Neural cell (in vitro differentiated cells): ENCODE measurements at regions not wholly inside any gene's neighbourhood (a gene's known extent, or its start where the extent isn't known, plus 50 kb on each side); places are given as distances from the start of the nearest gene placed in this dataset.

Experiments used
- H2AFZ ChIP-seq: fragments of 200-600, 300-800 bp; sonication (generic), shearing (Covaris generic); 2 replicates; pipeline ENCODE4 v1.6.0; 2014; ENCODE audit warnings: low read depth, mild to moderate bottlenecking, antibody characterized with exemption, low read length, moderate library complexity
- H3F3A ChIP-seq: fragments of 200-600 bp; shearing (Covaris generic); 2 replicates; pipeline ENCODE4 v1.6.1; 2016; ENCODE audit warnings: mild to moderate bottlenecking, moderate library complexity, mixed read lengths, antibody characterized with exemption, low read length; ENCODE audit not compliant: insufficient read depth, poor library complexity, severe bottlenecking
- H3K27ac ChIP-seq: fragments of 200-600, 300-800 bp; sonication (generic), shearing (Covaris generic); 2 replicates; pipeline ENCODE4 v1.5.1; 2014; ENCODE audit warnings: mild to moderate bottlenecking, low read length, moderate library complexity
- H3K27me3 ChIP-seq: fragments of 300-800, 200-600 bp; sonication (generic), shearing (Covaris generic); 2 replicates; pipeline ENCODE4 v1.6.0; 2014; ENCODE audit warnings: mild to moderate bottlenecking, low read depth, low read length, moderate library complexity; ENCODE audit not compliant: insufficient read depth
- H3K36me3 ChIP-seq: fragments of 300-800, 200-600 bp; sonication (generic), shearing (Covaris generic); 2 replicates; pipeline ENCODE4 v1.5.1; 2014; ENCODE audit warnings: mild to moderate bottlenecking, antibody characterized with exemption, low read length, moderate library complexity; ENCODE audit not compliant: insufficient read depth
- H3K4me2 ChIP-seq: fragments of 300-800, 200-600 bp; sonication (generic), shearing (Covaris generic); 2 replicates; pipeline ENCODE4 v1.6.0; 2014; ENCODE audit warnings: mild to moderate bottlenecking, low read length
- H3K4me3 ChIP-seq: fragments of 300-800, 200-600 bp; sonication (generic), shearing (Covaris generic); 2 replicates; pipeline ENCODE4 v1.5.1; 2014; ENCODE audit warnings: mild to moderate bottlenecking, low read length, moderate library complexity
- H3K79me2 ChIP-seq: fragments of 200-600 bp; shearing (Covaris generic); replicated peaks from 2 replicates; pipeline ENCODE4 v1.6.0; 2014; ENCODE audit warnings: mild to moderate bottlenecking, low read length, moderate library complexity; ENCODE audit not compliant: insufficient read depth
- H3K9ac ChIP-seq: fragments of 300-800, 200-600 bp; sonication (generic), shearing (Covaris generic); 2 replicates; pipeline ENCODE4 v1.6.1; 2016; ENCODE audit warnings: mild to moderate bottlenecking, low read length, mixed read lengths
- H3K9me2 ChIP-seq: fragments of 200-600 bp; shearing (Covaris generic); 2 replicates; pipeline ENCODE4 v1.6.1; 2016; ENCODE audit warnings: mild to moderate bottlenecking, low read length, mixed read lengths; ENCODE audit not compliant: insufficient read depth
- H3K9me3 ChIP-seq: fragments of 200-600, 300-800 bp; sonication (generic), shearing (Covaris generic); 2 replicates; pipeline ENCODE4 v1.6.1; 2016; ENCODE audit warnings: mild to moderate bottlenecking, mixed run types, low read length, moderate library complexity, mixed read lengths
- H4K20me1 ChIP-seq: fragments of 200-600 bp; shearing (Covaris generic); 2 replicates; pipeline ENCODE4 v1.6.1; 2016; ENCODE audit warnings: mild to moderate bottlenecking, mixed run types; ENCODE audit not compliant: insufficient read depth
- CTCF ChIP-seq: fragments of 450-650 bp; IDR thresholded peaks from 2 replicates; pipeline ENCODE4 v1.5.1; 2014; ENCODE audit warnings: antibody characterized with exemption, mild to moderate bottlenecking, moderate library complexity; ENCODE audit not compliant: poor library complexity, severe bottlenecking
- EP300 ChIP-seq: fragments of 450-650 bp; conservative IDR thresholded peaks from 2 replicates; pipeline ENCODE4 v1.6.1; 2014; ENCODE audit warnings: antibody characterized with exemption, mild to moderate bottlenecking, moderate library complexity; ENCODE audit not compliant: poor library complexity, severe bottlenecking
- EZH2 ChIP-seq: fragments of 200-600, 300-800 bp; shearing (Covaris generic), sonication (generic); IDR thresholded peaks from 2 replicates; pipeline ENCODE4 v1.6.1; 2014; ENCODE audit warnings: antibody characterized with exemption, low read length, borderline replicate concordance, mild to moderate bottlenecking; ENCODE audit not compliant: insufficient read depth, poor library complexity, severe bottlenecking
- MXI1 ChIP-seq: fragments of 450-650 bp; conservative IDR thresholded peaks from 2 replicates; pipeline ENCODE4 v1.6.1; 2014; ENCODE audit warnings: antibody characterized with exemption, mild to moderate bottlenecking; ENCODE audit not compliant: poor library complexity, severe bottlenecking
- POLR2AphosphoS5 ChIP-seq: IDR thresholded peaks from 2 replicates; pipeline ENCODE4 v1.6.1; 2012
- RAD21 ChIP-seq: fragments of 450-650 bp; conservative IDR thresholded peaks from 2 replicates; pipeline ENCODE4 v1.6.1; 2014; ENCODE audit warnings: antibody characterized with exemption, mild to moderate bottlenecking, moderate library complexity
- REST ChIP-seq: IDR thresholded peaks from 2 replicates; pipeline ENCODE4 v1.6.1; 2012; ENCODE audit warnings: borderline replicate concordance
- SMC3 ChIP-seq: fragments of 450-650 bp; conservative IDR thresholded peaks from 2 replicates; pipeline ENCODE4 v1.6.1; 2014; ENCODE audit warnings: antibody characterized with exemption, mild to moderate bottlenecking, moderate library complexity; ENCODE audit not compliant: poor library complexity
- TAF1 ChIP-seq: IDR thresholded peaks from 2 replicates; pipeline ENCODE4 v1.6.1; 2012; ENCODE audit warnings: low read depth

- no peaks in the 10 kb centered on the region for H3K9me3 ChIP-seq
- TF ChIP-seq EP300 (no peak), POLR2AphosphoS5 (no peak), RAD21 (no peak), SMC3 (no peak), CTCF (no peak), MXI1 (no peak), REST (no peak), TAF1 (no peak), EZH2 (no peak)
- H3K27ac ChIP-seq: no peak overlapping the region
- no peaks in the 10 kb centered on the region for H3K36me3 ChIP-seq
- no peaks in the 10 kb centered on the region for H3K27me3 ChIP-seq
- H3K9me2 ChIP-seq: no peaks in the 10 kb centered on the region
- H4K20me1 ChIP-seq: no peaks in the 10 kb centered on the region
- no peak overlapping the region for H3K4me3 ChIP-seq
- H3F3A ChIP-seq: no peaks in the 10 kb centered on the region
- no peak overlapping the region for H3K4me2 ChIP-seq
- H3K79me2 ChIP-seq: no peaks in the 10 kb centered on the region
- no peak overlapping the region for H3K9ac ChIP-seq
- H2AFZ ChIP-seq: no peak overlapping the region
Observed at GRCh38 chr14:44353805-44354204, 153.3 kb downstream of the FSCB start.

GRCh38 chr14:44352201-44352600, 154.9 kb downstream of the FSCB start:
- Histone ChIP-seq H2AFZ (no peak overlapping the region), H3K36me3 (no peaks in the 10 kb centered on the region), H3K4me3 (no peak overlapping the region), H3K4me2 (no peak overlapping the region), H4K20me1 (no peaks in the 10 kb centered on the region), H3K27ac (no peak overlapping the region), H3F3A (no peaks in the 10 kb centered on the region), H3K79me2 (no peaks in the 10 kb centered on the region), H3K27me3 (no peaks in the 10 kb centered on the region), H3K9ac (no peak overlapping the region), H3K9me3 (peaks cover 2% of the 10 kb centered on the region), H3K9me2 (no peaks in the 10 kb centered on the region)
- no peak for TF ChIP-seq POLR2AphosphoS5
- TF ChIP-seq EZH2: no peak
- no peak for TF ChIP-seq MXI1
- TF ChIP-seq SMC3: no peak
- no peak for TF ChIP-seq TAF1
- TF ChIP-seq CTCF: no peak
- no peak for TF ChIP-seq RAD21
- TF ChIP-seq REST: no peak
- no peak for TF ChIP-seq EP300
